K562 (cell line): ENCODE measurements at regions not wholly inside any gene's neighbourhood (a gene's known extent, or its start where the extent isn't known, plus 50 kb on each side); places are given as distances from the start of the nearest gene placed in this dataset.

Experiments
- ATAC-seq: fragments of 200-7000 bp; cut with Tn5 transposase; 3 replicates; pipeline ENCODE4 v1.9.1; 2020; ENCODE audit warnings: moderate library complexity
- BruUV-seq: library from RNA; stranded (reverse); fragments of 400-500 nt; replicated peaks from 2 replicates; lab custom pipeline; 2021; lab: Mats Ljungman, UMichigan
- CTCF ChIA-PET: fragments of 300-600 bp; formaldehyde crosslinking; extraction: SDS; loops from one replicate; lab custom pipeline; 2021; ENCODE audit warnings: low intra/inter-chr PET ratio; lab: Yijun Ruan, JAX
- POLR2A ChIA-PET: fragments of 300-600, 350-650 bp; sonication (Branson Sonifier 250); formaldehyde crosslinking; extraction: SDS; loops from one replicate; lab custom pipeline; 2021; ENCODE audit warnings: antibody characterized with exemption, inconsistent platforms; lab: Yijun Ruan, JAX
- DNase-seq, 4 experiments: peaks; one replicate each; pipeline versions ENCODE4 v3.0.0 to v3.0.0-alpha.2; 2011 to 2018; ENCODE audit warnings: low spot score in 3 of 4, mixed read lengths in 3 of 4; ENCODE audit errors: extremely low read depth in 1 of 4
- FAIRE-seq: peaks from 2 replicates; lab custom pipeline; 2011; peaks lifted over from hg19 to GRCh38; lab: Jason Lieb, UNC
- H2AFZ ChIP-seq: 2 replicates; pipeline ENCODE4 v1.6.0; 2011; ENCODE audit warnings: low read depth, low read length, control low read depth, inconsistent platforms
- H3K27ac ChIP-seq: fragments of 200-600 bp; 3 replicates; pipeline ENCODE4 v1.8.0; 2011; ENCODE audit warnings: low read depth, mild to moderate bottlenecking, control low read depth, inconsistent platforms, low read length, moderate library complexity, mixed read lengths; ENCODE audit errors: extremely low read depth
- H3K27me3 ChIP-seq, 2 experiments: fragments of 300-600 bp in 1 of 2; 2 replicates in 1 of 2; 3 replicates in 1 of 2; pipeline versions ENCODE4 v1.6.0 to v1.8.0; 2011; ENCODE audit warnings: inconsistent platforms in 2 of 2, low read length in 2 of 2, mild to moderate bottlenecking in 1 of 2, mixed read lengths in 1 of 2, moderate library complexity in 1 of 2; ENCODE audit not compliant: control insufficient read depth in 2 of 2, insufficient read depth in 2 of 2
- H3K36me3 ChIP-seq: fragments of 300-600 bp; 3 replicates; pipeline ENCODE4 v1.8.0; 2011; ENCODE audit warnings: mild to moderate bottlenecking, low read length, inconsistent platforms; ENCODE audit not compliant: control insufficient read depth, insufficient read depth
- H3K4me1 ChIP-seq, 2 experiments: fragments of 200-600 bp in 1 of 2; replicated peaks in 1 of 2; 2 replicates in 1 of 2; 3 replicates in 1 of 2; pipeline versions ENCODE4 v1.5.1 to v1.8.0; 2011; ENCODE audit warnings: inconsistent platforms in 2 of 2, low read length in 2 of 2, mild to moderate bottlenecking in 1 of 2, mixed read lengths in 1 of 2, moderate library complexity in 1 of 2; ENCODE audit not compliant: control insufficient read depth in 2 of 2, insufficient read depth in 2 of 2
- H3K4me2 ChIP-seq: 2 replicates; pipeline ENCODE4 v1.6.1; 2011; ENCODE audit warnings: low read length, control low read depth, inconsistent platforms, mixed read lengths; ENCODE audit not compliant: insufficient read depth
- H3K4me3 ChIP-seq: fragments of 200-600 bp; sonication (generic), shearing (Covaris generic); 2 replicates; pipeline ENCODE4 v1.5.1; 2016; ENCODE audit warnings: control low read depth, inconsistent platforms
- H3K79me2 ChIP-seq: fragments of 200-600 bp; 3 replicates; pipeline ENCODE4 v1.8.0; 2011; ENCODE audit warnings: low read length, inconsistent platforms; ENCODE audit not compliant: control insufficient read depth, insufficient read depth
- H3K9ac ChIP-seq, 2 experiments: 2 replicates each; pipeline versions ENCODE4 v1.6.0 to v1.6.1; 2011; ENCODE audit warnings: low read depth in 2 of 2, low read length in 2 of 2, control low read depth in 1 of 2, inconsistent platforms in 1 of 2, mild to moderate bottlenecking in 1 of 2, mixed read lengths in 1 of 2; ENCODE audit not compliant: insufficient read depth in 1 of 2
- H3K9me1 ChIP-seq: one replicate; pipeline ENCODE4 v1.6.0; 2011; ENCODE audit warnings: inconsistent platforms, mild to moderate bottlenecking, low read length, moderate library complexity; ENCODE audit not compliant: control insufficient read depth, insufficient read depth
- H3K9me3 ChIP-seq: replicated peaks from 2 replicates; pipeline ENCODE4 v1.5.1; 2011; ENCODE audit warnings: low read depth, low read length, inconsistent platforms; ENCODE audit not compliant: control insufficient read depth, insufficient read depth
- H4K20me1 ChIP-seq: replicated peaks from 2 replicates; pipeline ENCODE4 v1.6.1; 2011; ENCODE audit warnings: low read length, inconsistent platforms, mixed read lengths; ENCODE audit not compliant: control insufficient read depth, insufficient read depth
- ATF7 ChIP-seq: fragments of 450-650 bp; IDR thresholded peaks from 2 replicates; pipeline ENCODE4 v1.7.1; 2014; ENCODE audit warnings: mild to moderate bottlenecking, moderate library complexity
- EZH2 ChIP-seq: IDR thresholded peaks from 2 replicates; pipeline ENCODE4 v1.6.1; 2012; ENCODE audit warnings: low read depth, mild to moderate bottlenecking, inconsistent platforms, low read length, borderline replicate concordance
- FOXM1 ChIP-seq, 2 experiments: fragments of 450-650 bp in 1 of 2; sonication (generic) in 1 of 2; formaldehyde crosslinking in 1 of 2; IDR thresholded peaks; 2 replicates each; pipeline versions ENCODE4 v1.6.1 to v1.9.0; 2017 to 2022; ENCODE audit warnings: low read depth in 2 of 2, mild to moderate bottlenecking in 2 of 2, missing genetic modification reagents in 1 of 2, moderate library complexity in 1 of 2
- SIN3B ChIP-seq: fragments of 450-650 bp; IDR thresholded peaks from 2 replicates; pipeline ENCODE4 v1.6.1; 2017; ENCODE audit warnings: low read depth, mild to moderate bottlenecking, moderate library complexity
- SREBF2 ChIP-seq: sonication (generic); formaldehyde crosslinking; IDR thresholded peaks from 2 replicates; pipeline ENCODE4 v1.4.0; 2020; ENCODE audit warnings: mild to moderate bottlenecking, missing genetic modification reagents
- TGIF2 ChIP-seq: sonication (generic); formaldehyde crosslinking; IDR thresholded peaks from 2 replicates; pipeline ENCODE4 v1.8.1; 2022; ENCODE audit warnings: mild to moderate bottlenecking, missing genetic modification reagents, moderate library complexity
- ZBTB7A ChIP-seq: IDR thresholded peaks from 2 replicates; pipeline ENCODE4 v1.6.1; 2011; ENCODE audit warnings: low read depth, mild to moderate bottlenecking, low read length, moderate library complexity, borderline replicate concordance; ENCODE audit not compliant: control insufficient read depth
- ZNF134 ChIP-seq: fragments of 250-450 bp; sonication (Bioruptor Pico); conservative IDR thresholded peaks from 2 replicates; pipeline ENCODE4 v1.4.0; 2020
- ZNF507 ChIP-seq: conservative IDR thresholded peaks from 2 replicates; pipeline ENCODE4 v1.6.1; 2017; ENCODE audit warnings: missing genetic modification characterization, missing compliant biosample characterization
- ZNF668 ChIP-seq: fragments of 250-450 bp; sonication (Bioruptor Pico); IDR thresholded peaks from 2 replicates; pipeline ENCODE4 v1.8.0; 2022; ENCODE audit warnings: mild to moderate bottlenecking, inconsistent platforms
- WGBS: fragments of 100-300 bp; shearing (Covaris generic); methylation state at CpG from one replicate; pipeline ENCODE4 v1.1.6; 2016; ENCODE audit warnings: low coverage, mixed read lengths; ENCODE audit not compliant: insufficient coverage; ENCODE audit errors: missing lambda C conversion rate; 5-methylcytosine and 5-hydroxymethylcytosine counted together
- in situ Hi-C: fragments of 300-500 bp; cut with MboI; formaldehyde crosslinking; loops from 4 replicates; pipeline ENCODE4 v1.15.0; 2018; ENCODE audit warnings: inconsistent platforms, mixed read lengths
- intact Hi-C: fragments of 100-400 bp; cut with micrococcal nuclease; formaldehyde crosslinking; loops from 2 replicates; pipeline ENCODE4 v1.14.2; 2022
- TF ChIP-seq, protein P1 (sequence below): fragments of 200-800 bp; sonication (Bioruptor generic); IDR thresholded peaks from 2 replicates; pipeline ENCODE4 v1.6.1; 2017; ENCODE audit warnings: missing genetic modification characterization, missing compliant biosample characterization
- TF ChIP-seq, protein P2 (sequence below): fragments of 450-650 bp; IDR thresholded peaks from 2 replicates; pipeline ENCODE4 v1.7.0; 2016; ENCODE audit warnings: borderline replicate concordance
- TF ChIP-seq, protein P3 (sequence below): fragments of 250-450 bp; sonication (Bioruptor Pico); IDR thresholded peaks from 2 replicates; pipeline ENCODE4 v1.8.0; 2021; ENCODE audit warnings: mild to moderate bottlenecking, moderate library complexity

DNA sequence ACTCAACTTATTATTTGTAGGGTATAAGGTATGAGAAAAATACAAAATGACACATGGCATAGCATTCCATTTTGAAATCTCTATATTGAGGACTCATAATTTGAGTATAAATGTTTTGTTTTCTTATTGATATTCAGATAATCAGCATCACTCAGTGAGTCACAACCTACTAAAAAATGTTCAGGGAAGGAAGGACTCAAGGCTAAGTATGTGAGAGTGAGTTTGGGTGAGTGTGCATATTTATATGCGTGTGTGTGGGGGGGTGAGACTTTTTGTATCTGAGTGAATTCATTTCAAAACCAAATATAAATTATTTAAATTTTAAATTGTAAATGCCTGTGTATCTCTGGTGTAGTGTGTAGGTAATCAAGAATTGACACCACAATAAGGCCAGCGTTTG lies 87.8 kb upstream of the PRKD1 start:
- in situ Hi-C loops (loop anchor here (25.0 kb wide), 1 partner anchor 453 kb away; no protein-coding TSS in a partner anchor), intact Hi-C loops (no loop called here)
- Histone ChIP-seq H3K36me3 (no peaks in the 10 kb centered on the region), H3K4me1 (no peaks in the 10 kb centered on the region), H3K27ac (no peak overlapping the region), H3K9me3 (no peaks in the 10 kb centered on the region), H3K4me2 (no peak overlapping the region), H3K27me3 (no peaks in the 10 kb centered on the region), H3K4me3 (no peak overlapping the region), H4K20me1 (no peaks in the 10 kb centered on the region), H3K9me1 (no peaks in the 10 kb centered on the region), H2AFZ (no peak overlapping the region), H3K9ac (no peak overlapping the region), H3K79me2 (no peaks in the 10 kb centered on the region)
- no TSS peak for BruUV-seq
- ChIA-PET POLR2A (no interaction called here), CTCF (no interaction called here)
- no peak for FAIRE-seq
- DNase-seq = no peak
- WGBS = 0% methylated on average over 2 of the region's 2 CpGs
- no peak for ATAC-seq
- no peak for TF ChIP-seq ZNF134
- no peak for TF ChIP-seq TGIF2 (CRISPR knock-in tag)
- TF ChIP-seq, protein P1, sequence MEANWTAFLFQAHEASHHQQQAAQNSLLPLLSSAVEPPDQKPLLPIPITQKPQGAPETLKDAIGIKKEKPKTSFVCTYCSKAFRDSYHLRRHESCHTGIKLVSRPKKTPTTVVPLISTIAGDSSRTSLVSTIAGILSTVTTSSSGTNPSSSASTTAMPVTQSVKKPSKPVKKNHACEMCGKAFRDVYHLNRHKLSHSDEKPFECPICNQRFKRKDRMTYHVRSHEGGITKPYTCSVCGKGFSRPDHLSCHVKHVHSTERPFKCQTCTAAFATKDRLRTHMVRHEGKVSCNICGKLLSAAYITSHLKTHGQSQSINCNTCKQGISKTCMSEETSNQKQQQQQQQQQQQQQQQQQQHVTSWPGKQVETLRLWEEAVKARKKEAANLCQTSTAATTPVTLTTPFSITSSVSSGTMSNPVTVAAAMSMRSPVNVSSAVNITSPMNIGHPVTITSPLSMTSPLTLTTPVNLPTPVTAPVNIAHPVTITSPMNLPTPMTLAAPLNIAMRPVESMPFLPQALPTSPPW = no peak
- no peak for TF ChIP-seq SREBF2 (CRISPR knock-in tag)
- no peak for TF ChIP-seq ATF7
- no peak for TF ChIP-seq ZNF507 (tag)
- TF ChIP-seq EZH2 = no peak
- no peak for TF ChIP-seq FOXM1 (IDR thresholded peaks at IDR 0.05; ENCODE audit: low read depth)
- TF ChIP-seq FOXM1 (CRISPR knock-in tag; IDR thresholded peaks at IDR 0.05; ENCODE audit: low read depth) = no peak
- TF ChIP-seq ZBTB7A = no peak
- TF ChIP-seq, protein P2, sequence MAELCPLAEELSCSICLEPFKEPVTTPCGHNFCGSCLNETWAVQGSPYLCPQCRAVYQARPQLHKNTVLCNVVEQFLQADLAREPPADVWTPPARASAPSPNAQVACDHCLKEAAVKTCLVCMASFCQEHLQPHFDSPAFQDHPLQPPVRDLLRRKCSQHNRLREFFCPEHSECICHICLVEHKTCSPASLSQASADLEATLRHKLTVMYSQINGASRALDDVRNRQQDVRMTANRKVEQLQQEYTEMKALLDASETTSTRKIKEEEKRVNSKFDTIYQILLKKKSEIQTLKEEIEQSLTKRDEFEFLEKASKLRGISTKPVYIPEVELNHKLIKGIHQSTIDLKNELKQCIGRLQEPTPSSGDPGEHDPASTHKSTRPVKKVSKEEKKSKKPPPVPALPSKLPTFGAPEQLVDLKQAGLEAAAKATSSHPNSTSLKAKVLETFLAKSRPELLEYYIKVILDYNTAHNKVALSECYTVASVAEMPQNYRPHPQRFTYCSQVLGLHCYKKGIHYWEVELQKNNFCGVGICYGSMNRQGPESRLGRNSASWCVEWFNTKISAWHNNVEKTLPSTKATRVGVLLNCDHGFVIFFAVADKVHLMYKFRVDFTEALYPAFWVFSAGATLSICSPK = no peak
- TF ChIP-seq, protein P3, sequence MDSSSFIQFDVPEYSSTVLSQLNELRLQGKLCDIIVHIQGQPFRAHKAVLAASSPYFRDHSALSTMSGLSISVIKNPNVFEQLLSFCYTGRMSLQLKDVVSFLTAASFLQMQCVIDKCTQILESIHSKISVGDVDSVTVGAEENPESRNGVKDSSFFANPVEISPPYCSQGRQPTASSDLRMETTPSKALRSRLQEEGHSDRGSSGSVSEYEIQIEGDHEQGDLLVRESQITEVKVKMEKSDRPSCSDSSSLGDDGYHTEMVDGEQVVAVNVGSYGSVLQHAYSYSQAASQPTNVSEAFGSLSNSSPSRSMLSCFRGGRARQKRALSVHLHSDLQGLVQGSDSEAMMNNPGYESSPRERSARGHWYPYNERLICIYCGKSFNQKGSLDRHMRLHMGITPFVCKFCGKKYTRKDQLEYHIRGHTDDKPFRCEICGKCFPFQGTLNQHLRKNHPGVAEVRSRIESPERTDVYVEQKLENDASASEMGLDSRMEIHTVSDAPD = no peak
- no peak for TF ChIP-seq SIN3B
- TF ChIP-seq ZNF668 (CRISPR knock-in tag) = no peak
